ENCODE measurements at regions not wholly inside any gene's neighbourhood (a gene's known extent, or its start where the extent isn't known, plus 50 kb on each side); places are given as distances from the start of the nearest gene placed in this dataset.

- CTCF ChIA-PET = no interaction called here
- Histone ChIP-seq H3K27ac (ENCODE audit: extremely low read depth, low read depth, low read length) (no peak overlapping the region), H3K4me1 (ENCODE audit: control insufficient read depth, insufficient read depth, low read length) (no peaks in the 10 kb centered on the region), H3K36me3 (ENCODE audit: control insufficient read depth in 2 of 2, insufficient read depth in 1 of 2, low read length in 2 of 2) (no peaks in the 10 kb centered on the region), H3K9me3 (ENCODE audit: control insufficient read depth, insufficient read depth, low read depth, low read length) (no peaks in the 10 kb centered on the region), H3K4me3 (ENCODE audit: low read depth, low read length) (no peak overlapping the region)
- POLR2A ChIA-PET = no interaction called here
- TF ChIP-seq ZXDB (tag by site-specific recombination; IDR thresholded peaks at IDR 0.05) = no peak
- no peak for TF ChIP-seq ZBTB49 (tag by site-specific recombination; IDR thresholded peaks at IDR 0.05; ENCODE audit: low read depth)
- TF ChIP-seq ZSCAN23 (tag by site-specific recombination; IDR thresholded peaks at IDR 0.05) = no peak
- TF ChIP-seq ZNF488 (tag by site-specific recombination; IDR thresholded peaks at IDR 0.05) = no peak
- no peak for TF ChIP-seq PRDM6 (tag by site-specific recombination; IDR thresholded peaks at IDR 0.05)
- no peak for TF ChIP-seq ZNF549 (tag by site-specific recombination; IDR thresholded peaks at IDR 0.05)
Observed at GRCh38 chr7:52369922-52370321, 665.5 kb upstream of the POM121L12 start.

- no peaks in the 10 kb centered on the region for H3K9me3 ChIP-seq (ENCODE audit: control insufficient read depth, insufficient read depth, low read depth, low read length)
- ChIA-PET POLR2A (no interaction called here), CTCF (no interaction called here)
- no peaks in the 10 kb centered on the region for H3K4me1 ChIP-seq (ENCODE audit: control insufficient read depth, insufficient read depth, low read length)
- no peak overlapping the region for H3K4me3 ChIP-seq (ENCODE audit: low read depth, low read length)
- H3K36me3 ChIP-seq (ENCODE audit: control insufficient read depth in 2 of 2, insufficient read depth in 1 of 2, low read length in 2 of 2) = no peaks in the 10 kb centered on the region
- H3K27ac ChIP-seq (ENCODE audit: extremely low read depth, low read depth, low read length) = no peak overlapping the region
- TF ChIP-seq ZNF394 (tag by site-specific recombination; IDR thresholded peaks at IDR 0.05; ENCODE audit: borderline replicate concordance) (no peak), PRDM6 (tag by site-specific recombination; IDR thresholded peaks at IDR 0.05) (no peak), ZNF791 (tag by site-specific recombination; IDR thresholded peaks at IDR 0.05) (no peak), ZNF302 (tag by site-specific recombination; IDR thresholded peaks at IDR 0.05; ENCODE audit: low read depth) (no peak), PRDM2 (tag by site-specific recombination; IDR thresholded peaks at IDR 0.05; ENCODE audit: borderline replicate concordance) (no peak), ZNF274 (IDR thresholded peaks at IDR 0.05; ENCODE audit: low read length) (no peak), ZNF274 (tag by site-specific recombination; IDR thresholded peaks at IDR 0.05; ENCODE audit: borderline replicate concordance) (no peak), ZNF341 (tag by site-specific recombination; IDR thresholded peaks at IDR 0.05; ENCODE audit: low read depth) (no peak), ZNF692 (tag by site-specific recombination; IDR thresholded peaks at IDR 0.05) (no peak), TCF7L2 (IDR thresholded peaks at IDR 0.05; ENCODE audit: borderline replicate concordance, low read depth, low read length) (no peak), ZNF248 (tag by site-specific recombination; IDR thresholded peaks at IDR 0.05) (no peak), ZNF548 (tag by site-specific recombination; IDR thresholded peaks at IDR 0.05) (no peak), ZNF354C (tag by site-specific recombination; IDR thresholded peaks at IDR 0.05; ENCODE audit: borderline replicate concordance, low read depth) (no peak), ZNF677 (tag by site-specific recombination; IDR thresholded peaks at IDR 0.05) (no peak), ZNF239 (tag by site-specific recombination; IDR thresholded peaks at IDR 0.05) (no peak), ZNF132 (tag by site-specific recombination; IDR thresholded peaks at IDR 0.05; ENCODE audit: borderline replicate concordance) (no peak)
Observed at GRCh38 chr7:52365349-52365748, 670.1 kb upstream of the POM121L12 start.

Measured in HEK293 (cell line).